Ascending aorta (tissue), 2 donors: ENCODE measurements at regions not wholly inside any gene's neighbourhood (a gene's known extent, or its start where the extent isn't known, plus 50 kb on each side); places are given as distances from the start of the nearest gene placed in this dataset.

Experiments
- DNase-seq, 2 donors: peaks; one replicate each; pipeline ENCODE4 v3.0.0-alpha.2; 2019; ENCODE audit warnings: low spot score in 2 of 2
- H3K27ac ChIP-seq, 2 donors: fragments of 200-600 bp; sonication (generic); one replicate each; pipeline ENCODE4 v1.5.1; 2016 to 2017; ENCODE audit warnings: mild to moderate bottlenecking in 1 of 2
- H3K27me3 ChIP-seq: fragments of 200-600 bp; sonication (generic); one replicate; pipeline ENCODE4 v1.5.1; 2017
- H3K36me3 ChIP-seq, 2 donors: fragments of 200-600 bp; sonication (generic); one replicate each; pipeline ENCODE4 v1.5.1; 2016
- H3K4me1 ChIP-seq, 2 donors: fragments of 200-600 bp; sonication (generic); one replicate each; pipeline ENCODE4 v1.5.1; 2016 to 2017; ENCODE audit warnings: mild to moderate bottlenecking in 1 of 2
- H3K4me3 ChIP-seq, 2 donors: fragments of 200-600 bp; sonication (generic); one replicate each; pipeline ENCODE4 v1.5.1; 2016 to 2017; ENCODE audit warnings: mild to moderate bottlenecking in 1 of 2
- H3K9me3 ChIP-seq, 2 donors: fragments of 200-600 bp; sonication (generic); one replicate each; pipeline ENCODE4 v1.5.1; 2016
- intact Hi-C: fragments of 100-400 bp; cut with DNase I; formaldehyde crosslinking; loops from one replicate; pipeline ENCODE4 v1.15.1; 2023
- TF ChIP-seq, protein P1 (sequence below), 3 experiments: fragments of 200-600 bp in 2 of 3; fragments of 450-650 bp in 1 of 3; sonication (generic) in 2 of 3; IDR thresholded peaks; one replicate each; pipeline ENCODE4 v1.5.1; 2016 to 2019; ENCODE audit warnings: antibody characterized with exemption in 3 of 3, mild to moderate bottlenecking in 1 of 3, moderate library complexity in 1 of 3

DNA sequence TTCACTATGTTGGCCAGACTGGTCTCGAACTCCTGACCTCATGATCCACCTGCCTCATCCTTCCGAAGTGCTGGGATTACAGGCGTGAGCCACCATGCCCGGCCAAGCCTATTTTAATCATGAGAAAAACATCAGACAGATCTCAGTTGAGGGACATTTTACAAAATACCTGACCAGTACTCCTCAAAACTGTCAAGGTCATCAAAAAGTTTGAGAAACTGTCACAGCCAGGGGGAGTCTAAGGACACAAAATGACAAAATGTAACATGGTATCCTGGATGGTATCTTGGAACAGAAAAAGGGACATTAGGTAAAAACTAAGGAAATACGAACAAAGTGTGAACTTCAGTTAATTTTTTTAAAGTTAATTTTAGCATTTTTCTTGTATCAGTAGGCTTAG is 219.8 kb upstream of the PPP1R3A start:
- Histone ChIP-seq H3K27ac (no peak overlapping the region), H3K4me3 (no peak overlapping the region), H3K36me3 (no peaks in the 10 kb centered on the region), H3K27me3 (no peaks in the 10 kb centered on the region), H3K9me3 (no peaks in the 10 kb centered on the region), H3K4me1 (no peaks in the 10 kb centered on the region)
- TF ChIP-seq, protein P1, sequence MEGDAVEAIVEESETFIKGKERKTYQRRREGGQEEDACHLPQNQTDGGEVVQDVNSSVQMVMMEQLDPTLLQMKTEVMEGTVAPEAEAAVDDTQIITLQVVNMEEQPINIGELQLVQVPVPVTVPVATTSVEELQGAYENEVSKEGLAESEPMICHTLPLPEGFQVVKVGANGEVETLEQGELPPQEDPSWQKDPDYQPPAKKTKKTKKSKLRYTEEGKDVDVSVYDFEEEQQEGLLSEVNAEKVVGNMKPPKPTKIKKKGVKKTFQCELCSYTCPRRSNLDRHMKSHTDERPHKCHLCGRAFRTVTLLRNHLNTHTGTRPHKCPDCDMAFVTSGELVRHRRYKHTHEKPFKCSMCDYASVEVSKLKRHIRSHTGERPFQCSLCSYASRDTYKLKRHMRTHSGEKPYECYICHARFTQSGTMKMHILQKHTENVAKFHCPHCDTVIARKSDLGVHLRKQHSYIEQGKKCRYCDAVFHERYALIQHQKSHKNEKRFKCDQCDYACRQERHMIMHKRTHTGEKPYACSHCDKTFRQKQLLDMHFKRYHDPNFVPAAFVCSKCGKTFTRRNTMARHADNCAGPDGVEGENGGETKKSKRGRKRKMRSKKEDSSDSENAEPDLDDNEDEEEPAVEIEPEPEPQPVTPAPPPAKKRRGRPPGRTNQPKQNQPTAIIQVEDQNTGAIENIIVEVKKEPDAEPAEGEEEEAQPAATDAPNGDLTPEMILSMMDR (IDR thresholded peaks at IDR 0.05), result no peak
- intact Hi-C loops, result no loop called here
- DNase-seq, result no peak

- Histone ChIP-seq H3K9me3 (no peaks in the 10 kb centered on the region), H3K27ac (no peak overlapping the region), H3K4me1 (no peaks in the 10 kb centered on the region), H3K4me3 (no peak overlapping the region), H3K27me3 (no peaks in the 10 kb centered on the region), H3K36me3 (no peaks in the 10 kb centered on the region)
- intact Hi-C loops, result no loop called here
- no peak for DNase-seq
- TF ChIP-seq, protein P1 (IDR thresholded peaks at IDR 0.05), result no peak
Observed at GRCh38 chr7:114133717-114134116, 214.9 kb upstream of the PPP1R3A start.

- TF ChIP-seq, protein P1 (IDR thresholded peaks at IDR 0.05), result no peak
- Histone ChIP-seq H3K36me3 (no peaks in the 10 kb centered on the region), H3K4me3 (no peak overlapping the region), H3K27ac (no peak overlapping the region), H3K9me3 (no peaks in the 10 kb centered on the region), H3K27me3 (no peaks in the 10 kb centered on the region), H3K4me1 (no peaks in the 10 kb centered on the region)
- intact Hi-C loops, result no loop called here
- DNase-seq, result no peak
Observed at GRCh38 chr7:114130866-114131265, 212.1 kb upstream of the PPP1R3A start.

DNA sequence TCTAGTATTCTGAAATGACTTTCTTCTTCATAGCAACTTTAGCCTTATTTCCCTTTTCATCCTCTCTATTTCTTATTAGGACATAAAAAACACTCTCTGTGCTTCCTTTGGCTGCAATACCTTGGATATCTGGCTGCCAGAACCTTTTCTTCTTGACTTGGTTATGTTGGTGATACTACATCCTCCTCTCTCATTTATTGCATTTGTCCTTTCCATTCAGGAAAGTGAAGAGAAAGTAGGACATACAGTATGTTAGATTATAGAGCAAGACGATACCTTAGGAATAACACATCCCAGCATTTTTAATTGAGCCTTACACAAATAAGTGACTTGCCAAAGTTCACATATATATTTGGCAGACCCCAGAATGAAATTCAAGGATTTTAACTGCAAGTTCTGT is 210.1 kb upstream of the PPP1R3A start:
- no peaks in the 10 kb centered on the region for H3K4me1 ChIP-seq
- intact Hi-C loops, result no loop called here
- TF ChIP-seq, protein P1 (IDR thresholded peaks at IDR 0.05), result no peak
- no peaks in the 10 kb centered on the region for H3K9me3 ChIP-seq
- no peaks in the 10 kb centered on the region for H3K36me3 ChIP-seq
- H3K27ac ChIP-seq, result no peak overlapping the region
- no peak for DNase-seq
- H3K4me3 ChIP-seq, result no peak overlapping the region
- H3K27me3 ChIP-seq, result no peaks in the 10 kb centered on the region

GRCh38 chr7:114126095-114126494 is 207.3 kb upstream of the PPP1R3A start:
- Histone ChIP-seq H3K9me3 (no peaks in the 10 kb centered on the region), H3K27ac (no peak overlapping the region), H3K4me3 (no peak overlapping the region), H3K4me1 (no peaks in the 10 kb centered on the region), H3K27me3 (no peaks in the 10 kb centered on the region), H3K36me3 (no peaks in the 10 kb centered on the region)
- TF ChIP-seq, protein P1 (IDR thresholded peaks at IDR 0.05), result no peak
- intact Hi-C loops, result no loop called here
- DNase-seq, result no peak

DNA sequence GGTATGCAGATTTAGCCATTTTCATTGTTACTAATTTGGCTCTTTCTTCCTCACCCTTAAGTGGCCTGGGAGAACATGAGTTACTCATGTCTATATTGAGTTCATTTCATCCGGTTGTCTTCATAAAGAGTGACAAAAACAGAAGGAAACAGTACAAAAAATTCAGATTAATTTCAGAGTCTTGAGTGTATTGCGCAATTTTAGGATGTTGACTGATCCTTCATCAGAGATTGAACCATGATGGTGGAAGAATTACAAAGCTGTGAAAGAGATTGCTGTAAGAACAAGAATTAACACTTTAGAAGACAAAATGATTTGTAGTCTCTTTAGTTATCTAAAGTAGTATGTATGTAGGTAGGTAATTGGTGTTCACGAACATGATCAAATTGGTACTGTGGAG is 194.0 kb upstream of the PPP1R3A start:
- no peak overlapping the region for H3K4me3 ChIP-seq
- no peaks in the 10 kb centered on the region for H3K36me3 ChIP-seq
- no peaks in the 10 kb centered on the region for H3K9me3 ChIP-seq
- intact Hi-C loops, result no loop called here
- no peak for DNase-seq
- no peaks in the 10 kb centered on the region for H3K27me3 ChIP-seq
- TF ChIP-seq, protein P1 (IDR thresholded peaks at IDR 0.05), result no peak
- H3K4me1 ChIP-seq, result peaks cover 0 to 16% of the 10 kb centered on the region in 2 donors
- H3K27ac ChIP-seq, result peak overlapping the region; percentile 0 to 14
